Panc1 (cell line): ENCODE measurements at regions not wholly inside any gene's neighbourhood (a gene's known extent, or its start where the extent isn't known, plus 50 kb on each side); places are given as distances from the start of the nearest gene placed in this dataset.

Source experiments
- POLR2AphosphoS5 ChIP-seq: IDR thresholded peaks from 2 replicates; pipeline ENCODE4 v1.6.1; 2012; ENCODE audit warnings: mild to moderate bottlenecking, low read depth, low read length, moderate library complexity
- TF ChIP-seq, protein P1 (sequence below): fragments of 450-650 bp; IDR thresholded peaks from 2 replicates; pipeline ENCODE4 v1.5.1; 2017; ENCODE audit warnings: mild to moderate bottlenecking

DNA sequence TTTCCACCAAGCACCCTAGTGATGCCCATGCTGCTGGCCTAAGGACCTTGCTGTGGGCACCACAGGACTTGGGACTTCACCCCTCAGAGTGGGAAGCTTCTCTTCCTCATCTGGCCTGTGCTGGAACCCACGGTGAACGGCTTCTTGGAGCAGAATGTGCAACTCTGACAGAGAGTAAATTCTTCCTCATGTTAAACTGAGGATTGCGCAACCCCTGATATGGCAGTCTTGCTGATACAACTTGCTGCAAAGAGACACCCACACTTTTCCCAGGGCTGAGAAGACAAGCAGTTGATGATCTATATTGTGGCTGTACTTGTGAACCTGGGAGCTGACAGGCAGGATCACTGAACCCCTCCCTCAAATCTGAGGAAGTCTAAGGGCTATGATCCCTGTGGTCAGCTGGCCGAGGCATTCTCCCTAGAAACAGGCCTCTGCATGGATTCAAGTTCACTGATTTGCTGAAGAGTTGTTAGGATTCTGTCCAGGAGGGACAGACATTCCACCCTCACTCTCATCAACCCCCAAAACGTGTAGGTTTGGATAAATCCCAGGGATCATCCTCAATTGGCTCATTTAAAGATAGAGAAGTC is 307.2 kb downstream of the MTRR start:
- TF ChIP-seq, protein P1, sequence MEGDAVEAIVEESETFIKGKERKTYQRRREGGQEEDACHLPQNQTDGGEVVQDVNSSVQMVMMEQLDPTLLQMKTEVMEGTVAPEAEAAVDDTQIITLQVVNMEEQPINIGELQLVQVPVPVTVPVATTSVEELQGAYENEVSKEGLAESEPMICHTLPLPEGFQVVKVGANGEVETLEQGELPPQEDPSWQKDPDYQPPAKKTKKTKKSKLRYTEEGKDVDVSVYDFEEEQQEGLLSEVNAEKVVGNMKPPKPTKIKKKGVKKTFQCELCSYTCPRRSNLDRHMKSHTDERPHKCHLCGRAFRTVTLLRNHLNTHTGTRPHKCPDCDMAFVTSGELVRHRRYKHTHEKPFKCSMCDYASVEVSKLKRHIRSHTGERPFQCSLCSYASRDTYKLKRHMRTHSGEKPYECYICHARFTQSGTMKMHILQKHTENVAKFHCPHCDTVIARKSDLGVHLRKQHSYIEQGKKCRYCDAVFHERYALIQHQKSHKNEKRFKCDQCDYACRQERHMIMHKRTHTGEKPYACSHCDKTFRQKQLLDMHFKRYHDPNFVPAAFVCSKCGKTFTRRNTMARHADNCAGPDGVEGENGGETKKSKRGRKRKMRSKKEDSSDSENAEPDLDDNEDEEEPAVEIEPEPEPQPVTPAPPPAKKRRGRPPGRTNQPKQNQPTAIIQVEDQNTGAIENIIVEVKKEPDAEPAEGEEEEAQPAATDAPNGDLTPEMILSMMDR, result no peak
- no peak for TF ChIP-seq POLR2AphosphoS5
